ENCODE measurements at regions not wholly inside any gene's neighbourhood (a gene's known extent, or its start where the extent isn't known, plus 50 kb on each side); places are given as distances from the start of the nearest gene placed in this dataset.
"Not testable (repeated sequence)": the region's sequence is repeated elsewhere in the genome, so short reads cannot be mapped to it uniquely, and the experiment has no call there.

- ATAC-seq: no peak
- no peak for TF ChIP-seq TSHZ2 (CRISPR knock-in tag; IDR thresholded peaks at IDR 0.05)
- no peak for TF ChIP-seq ISL1 (CRISPR knock-in tag; IDR thresholded peaks at IDR 0.05)
- no peak for TF ChIP-seq BACH2 (CRISPR knock-in tag; IDR thresholded peaks at IDR 0.05; ENCODE audit: borderline replicate concordance)
- no peak for TF ChIP-seq ESRRG (CRISPR knock-in tag; IDR thresholded peaks at IDR 0.05)
- TF ChIP-seq, protein P1, sequence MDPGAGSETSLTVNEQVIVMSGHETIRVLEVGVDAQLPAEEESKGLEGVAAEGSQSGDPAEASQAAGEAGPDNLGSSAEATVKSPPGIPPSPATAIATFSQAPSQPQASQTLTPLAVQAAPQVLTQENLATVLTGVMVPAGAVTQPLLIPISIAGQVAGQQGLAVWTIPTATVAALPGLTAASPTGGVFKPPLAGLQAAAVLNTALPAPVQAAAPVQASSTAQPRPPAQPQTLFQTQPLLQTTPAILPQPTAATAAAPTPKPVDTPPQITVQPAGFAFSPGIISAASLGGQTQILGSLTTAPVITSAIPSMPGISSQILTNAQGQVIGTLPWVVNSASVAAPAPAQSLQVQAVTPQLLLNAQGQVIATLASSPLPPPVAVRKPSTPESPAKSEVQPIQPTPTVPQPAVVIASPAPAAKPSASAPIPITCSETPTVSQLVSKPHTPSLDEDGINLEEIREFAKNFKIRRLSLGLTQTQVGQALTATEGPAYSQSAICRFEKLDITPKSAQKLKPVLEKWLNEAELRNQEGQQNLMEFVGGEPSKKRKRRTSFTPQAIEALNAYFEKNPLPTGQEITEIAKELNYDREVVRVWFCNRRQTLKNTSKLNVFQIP (CRISPR knock-in tag; IDR thresholded peaks at IDR 0.05; ENCODE audit: borderline replicate concordance, low read depth): no peak
- TF ChIP-seq ZNF70 (CRISPR knock-in tag; IDR thresholded peaks at IDR 0.05): no peak
- no peak for TF ChIP-seq RARB (CRISPR knock-in tag; IDR thresholded peaks at IDR 0.05)
- no peak for TF ChIP-seq TOX (CRISPR knock-in tag; IDR thresholded peaks at IDR 0.05; ENCODE audit: borderline replicate concordance)
- TF ChIP-seq, protein P2, sequence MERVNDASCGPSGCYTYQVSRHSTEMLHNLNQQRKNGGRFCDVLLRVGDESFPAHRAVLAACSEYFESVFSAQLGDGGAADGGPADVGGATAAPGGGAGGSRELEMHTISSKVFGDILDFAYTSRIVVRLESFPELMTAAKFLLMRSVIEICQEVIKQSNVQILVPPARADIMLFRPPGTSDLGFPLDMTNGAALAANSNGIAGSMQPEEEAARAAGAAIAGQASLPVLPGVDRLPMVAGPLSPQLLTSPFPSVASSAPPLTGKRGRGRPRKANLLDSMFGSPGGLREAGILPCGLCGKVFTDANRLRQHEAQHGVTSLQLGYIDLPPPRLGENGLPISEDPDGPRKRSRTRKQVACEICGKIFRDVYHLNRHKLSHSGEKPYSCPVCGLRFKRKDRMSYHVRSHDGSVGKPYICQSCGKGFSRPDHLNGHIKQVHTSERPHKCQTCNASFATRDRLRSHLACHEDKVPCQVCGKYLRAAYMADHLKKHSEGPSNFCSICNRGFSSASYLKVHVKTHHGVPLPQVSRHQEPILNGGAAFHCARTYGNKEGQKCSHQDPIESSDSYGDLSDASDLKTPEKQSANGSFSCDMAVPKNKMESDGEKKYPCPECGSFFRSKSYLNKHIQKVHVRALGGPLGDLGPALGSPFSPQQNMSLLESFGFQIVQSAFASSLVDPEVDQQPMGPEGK (CRISPR knock-in tag; IDR thresholded peaks at IDR 0.05; ENCODE audit: borderline replicate concordance): no peak
- TF ChIP-seq SNAI2 (CRISPR knock-in tag; IDR thresholded peaks at IDR 0.05): no peak
- TF ChIP-seq ZNF565 (CRISPR knock-in tag; conservative IDR thresholded peaks at IDR 0.05; ENCODE audit: low read depth): no peak
- no peak for TF ChIP-seq PPARA (CRISPR knock-in tag; IDR thresholded peaks at IDR 0.05; ENCODE audit: borderline replicate concordance)
These were observed 415.9 kb downstream of the TMEM135 start for GRCh38 chr11:87453531-87454089.

GRCh38 chr11:87452025-87452424 is 414.3 kb downstream of the TMEM135 start:
- ATAC-seq: not testable (repeated sequence)

- no peak for ATAC-seq
These were observed 413.7 kb downstream of the TMEM135 start for GRCh38 chr11:87451395-87451794.

More at GRCh38 chr11:87451395-87451794, 413.7 kb downstream of the TMEM135 start:
- TF ChIP-seq CSRNP3 (CRISPR knock-in tag; IDR thresholded peaks at IDR 0.05): no peak
- TF ChIP-seq GLIS3 (CRISPR knock-in tag; IDR thresholded peaks at IDR 0.05): no peak
- no peak for TF ChIP-seq TSHZ2 (CRISPR knock-in tag; IDR thresholded peaks at IDR 0.05)
- TF ChIP-seq BACH2 (CRISPR knock-in tag; IDR thresholded peaks at IDR 0.05; ENCODE audit: borderline replicate concordance): no peak
- TF ChIP-seq, protein P3, sequence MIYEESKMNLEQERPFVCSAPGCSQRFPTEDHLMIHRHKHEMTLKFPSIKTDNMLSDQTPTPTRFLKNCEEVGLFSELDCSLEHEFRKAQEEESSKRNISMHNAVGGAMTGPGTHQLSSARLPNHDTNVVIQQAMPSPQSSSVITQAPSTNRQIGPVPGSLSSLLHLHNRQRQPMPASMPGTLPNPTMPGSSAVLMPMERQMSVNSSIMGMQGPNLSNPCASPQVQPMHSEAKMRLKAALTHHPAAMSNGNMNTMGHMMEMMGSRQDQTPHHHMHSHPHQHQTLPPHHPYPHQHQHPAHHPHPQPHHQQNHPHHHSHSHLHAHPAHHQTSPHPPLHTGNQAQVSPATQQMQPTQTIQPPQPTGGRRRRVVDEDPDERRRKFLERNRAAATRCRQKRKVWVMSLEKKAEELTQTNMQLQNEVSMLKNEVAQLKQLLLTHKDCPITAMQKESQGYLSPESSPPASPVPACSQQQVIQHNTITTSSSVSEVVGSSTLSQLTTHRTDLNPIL (CRISPR knock-in tag; IDR thresholded peaks at IDR 0.05; ENCODE audit: low read depth): no peak
- TF ChIP-seq ZNF565 (CRISPR knock-in tag; conservative IDR thresholded peaks at IDR 0.05; ENCODE audit: low read depth): no peak
- TF ChIP-seq ZC3H10 (CRISPR knock-in tag; IDR thresholded peaks at IDR 0.05): no peak
- TF ChIP-seq ZNF70 (CRISPR knock-in tag; IDR thresholded peaks at IDR 0.05): no peak
- no peak for TF ChIP-seq ZNF8 (CRISPR knock-in tag; IDR thresholded peaks at IDR 0.05)
- no peak for TF ChIP-seq OSR1 (CRISPR knock-in tag; IDR thresholded peaks at IDR 0.05)
- no peak for TF ChIP-seq PPARA (CRISPR knock-in tag; IDR thresholded peaks at IDR 0.05; ENCODE audit: borderline replicate concordance)
- TF ChIP-seq CSDC2 (CRISPR knock-in tag; IDR thresholded peaks at IDR 0.05): no peak
- TF ChIP-seq ZFP3 (CRISPR knock-in tag; IDR thresholded peaks at IDR 0.05): no peak
- no peak for TF ChIP-seq RARB (CRISPR knock-in tag; IDR thresholded peaks at IDR 0.05)
- no peak for TF ChIP-seq ARNTL (CRISPR knock-in tag; IDR thresholded peaks at IDR 0.05; ENCODE audit: borderline replicate concordance, low read depth)
- no peak for TF ChIP-seq TCF4 (CRISPR knock-in tag; IDR thresholded peaks at IDR 0.05; ENCODE audit: borderline replicate concordance)
- TF ChIP-seq, protein P1 (CRISPR knock-in tag; IDR thresholded peaks at IDR 0.05; ENCODE audit: borderline replicate concordance, low read depth): no peak
- TF ChIP-seq SNAI2 (CRISPR knock-in tag; IDR thresholded peaks at IDR 0.05): no peak
